ENCODE measurements at regions not wholly inside any gene's neighbourhood (a gene's known extent, or its start where the extent isn't known, plus 50 kb on each side); places are given as distances from the start of the nearest gene placed in this dataset.
A peak's percentile ranks its signal among the peaks of the same experiment; 100 is the strongest.
"Not testable (repeated sequence)": the region's sequence is repeated elsewhere in the genome, so short reads cannot be mapped to it uniquely, and the experiment has no call there.

GRCh38 chr5:145446875-145447274 lies 388.3 kb downstream of the PRELID2 start:
- not testable (repeated sequence) for DNase-seq

DNA sequence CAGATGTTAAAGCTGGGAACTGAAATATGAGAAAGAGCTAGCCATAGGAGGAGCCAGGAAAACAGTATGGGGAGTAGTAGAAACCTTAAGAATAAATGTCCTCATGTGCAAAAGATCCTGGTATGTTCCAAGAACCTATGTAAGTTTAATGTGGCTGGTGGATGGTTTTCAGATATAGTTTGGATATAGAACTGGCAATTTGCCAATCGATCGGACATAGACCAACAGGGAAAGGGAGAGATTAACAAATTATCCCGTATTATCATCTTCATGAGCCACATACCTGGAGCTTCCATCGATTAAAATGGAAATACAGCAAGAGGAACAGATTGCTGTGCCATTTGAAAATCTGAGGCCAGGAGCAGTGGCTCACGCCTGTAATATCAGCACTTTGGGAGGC lies 388.7 kb downstream of the PRELID2 start:
- no peak for DNase-seq

- no peak for DNase-seq
Measured at GRCh38 chr5:145445027-145445426, 390.1 kb downstream of the PRELID2 start.

DNA sequence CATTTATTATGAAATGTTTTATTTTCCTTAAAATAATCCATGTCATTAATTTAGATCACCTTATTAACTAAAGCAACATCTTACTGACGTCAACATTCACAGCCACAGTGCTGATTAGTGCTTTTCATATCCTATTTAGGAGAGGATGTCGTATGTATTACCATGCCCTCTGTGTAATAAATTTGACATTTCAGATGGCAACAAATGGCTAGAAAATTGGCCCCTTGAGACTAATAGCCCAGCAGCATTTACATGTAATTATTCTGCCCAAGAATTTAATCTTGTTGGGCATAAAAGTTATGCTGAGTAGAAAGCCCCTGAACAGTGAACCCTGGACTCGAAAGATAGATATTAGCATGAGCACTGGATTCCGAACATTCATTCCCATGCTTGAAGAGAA lies 391.2 kb downstream of the PRELID2 start:
- DNase-seq, result no peak

DNA sequence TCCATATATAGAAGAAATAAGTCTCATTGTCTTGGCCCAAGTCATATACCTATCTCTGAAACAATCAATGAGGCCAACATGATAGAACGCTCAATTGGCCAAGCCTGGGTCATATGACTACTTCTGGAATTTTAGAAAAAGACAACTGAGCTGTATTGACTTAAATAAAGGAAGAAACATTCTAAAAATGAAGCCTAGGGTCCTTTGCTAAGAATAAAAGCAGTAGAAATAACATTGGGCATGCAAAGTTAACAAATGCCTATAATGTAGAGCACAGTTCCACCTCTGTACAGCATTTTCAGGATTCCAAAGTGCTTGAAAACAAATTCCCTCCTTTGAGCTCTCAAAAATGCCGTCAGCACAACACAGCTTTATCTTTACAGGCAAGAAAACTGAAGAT lies 391.8 kb downstream of the PRELID2 start:
- DNase-seq, result no peak

- DNase-seq, result not testable (repeated sequence)
Measured at GRCh38 chr5:145442661-145443060, 392.5 kb downstream of the PRELID2 start.

GRCh38 chr5:145441228-145441627 lies 393.9 kb downstream of the PRELID2 start:
- no peak for DNase-seq

GRCh38 chr5:145437627-145438026 lies 397.5 kb downstream of the PRELID2 start:
- DNase-seq, result no peak

DNA sequence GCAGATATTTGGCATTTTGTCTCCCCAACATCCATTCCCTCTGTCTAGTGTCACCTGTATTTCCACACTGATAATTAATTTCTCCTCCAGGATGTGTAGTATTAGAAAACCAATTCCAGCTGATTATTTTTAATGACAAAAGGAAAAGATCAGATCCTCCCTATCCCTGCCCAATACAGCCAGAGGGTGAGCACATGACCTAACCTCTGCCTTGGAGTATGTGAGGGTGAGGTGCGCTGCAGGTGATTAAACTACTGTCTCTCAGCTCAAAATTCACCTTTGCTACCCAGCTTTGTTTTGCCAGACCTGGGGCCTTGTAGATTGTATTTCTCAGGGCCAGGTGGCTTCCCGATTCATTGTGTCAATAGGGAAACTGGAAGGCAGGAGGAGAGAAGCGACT lies 402.1 kb downstream of the PRELID2 start:
- no peak for DNase-seq

DNA sequence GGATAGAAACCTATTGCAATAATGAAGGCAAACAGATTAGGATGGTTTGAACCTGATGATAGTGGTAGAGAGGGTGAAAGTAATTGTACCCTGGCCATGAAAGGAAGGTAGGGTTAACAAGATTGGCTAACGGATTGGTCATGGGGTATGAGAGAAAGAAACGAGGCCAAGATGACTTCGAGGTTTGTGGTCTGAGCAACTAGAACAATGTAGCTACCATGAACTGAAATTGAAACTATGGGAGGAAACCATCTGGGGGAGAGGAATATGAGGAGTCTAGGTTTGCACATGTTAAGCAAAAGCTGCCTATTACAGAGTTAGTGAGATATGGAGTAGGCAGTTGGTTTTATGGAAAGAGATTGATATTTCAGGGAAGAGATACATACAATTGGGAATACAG lies 406.0 kb downstream of the PRELID2 start:
- no peak for DNase-seq

- no peak for DNase-seq
Measured at GRCh38 chr5:145408048-145408341, 427.1 kb downstream of the PRELID2 start.

GRCh38 chr5:145407300-145408047 lies 427.7 kb downstream of the PRELID2 start:
- no peak for DNase-seq

- DNase-seq, result no peak
Measured at GRCh38 chr5:145403992-145404391, 431.1 kb downstream of the PRELID2 start.

DNA sequence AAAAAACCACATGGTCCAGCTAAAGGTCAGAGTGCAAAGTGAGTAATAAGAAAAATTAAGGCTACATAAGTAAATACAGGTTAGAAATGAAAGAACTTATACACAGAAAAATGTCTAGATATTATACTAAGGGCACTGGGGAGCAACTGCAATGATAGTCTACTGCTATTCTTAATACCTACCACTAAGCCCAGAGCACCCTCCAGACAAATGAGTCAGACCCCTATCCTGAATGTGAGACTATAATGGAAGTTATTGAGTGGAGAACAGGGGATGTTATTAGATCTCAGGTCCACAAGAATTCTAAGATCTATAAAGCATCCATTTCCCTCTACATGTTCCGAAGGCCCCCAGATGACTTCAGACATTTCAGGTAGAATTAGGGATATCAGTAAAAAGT lies 438.3 kb downstream of the PRELID2 start:
- DNase-seq, result no peak

DNA sequence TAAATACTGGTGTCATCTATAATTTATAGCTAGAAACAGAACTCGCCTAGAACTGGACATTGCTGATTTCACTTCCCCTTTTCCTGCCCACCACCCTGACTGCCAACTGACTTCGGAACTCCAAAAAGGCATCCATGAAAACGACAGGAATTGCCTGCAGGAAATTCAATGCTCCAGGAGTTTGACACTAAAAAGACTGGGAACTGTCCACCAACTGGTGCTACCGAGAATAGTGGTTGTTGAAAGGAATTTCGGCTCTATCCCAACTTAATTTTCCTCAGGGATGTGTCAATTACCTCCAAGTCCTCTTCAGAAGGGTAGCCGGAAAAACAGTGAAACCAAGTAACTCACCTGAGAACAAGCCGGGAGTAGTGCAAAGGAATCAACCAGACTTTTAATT lies 440.0 kb downstream of the PRELID2 start:
- not testable (repeated sequence) for DNase-seq

- DNase-seq, result no peak
Measured at GRCh38 chr5:145393426-145393825, 441.7 kb downstream of the PRELID2 start.

- DNase-seq, result no peak
Measured at GRCh38 chr5:145389047-145389446, 446.1 kb downstream of the PRELID2 start.

DNA sequence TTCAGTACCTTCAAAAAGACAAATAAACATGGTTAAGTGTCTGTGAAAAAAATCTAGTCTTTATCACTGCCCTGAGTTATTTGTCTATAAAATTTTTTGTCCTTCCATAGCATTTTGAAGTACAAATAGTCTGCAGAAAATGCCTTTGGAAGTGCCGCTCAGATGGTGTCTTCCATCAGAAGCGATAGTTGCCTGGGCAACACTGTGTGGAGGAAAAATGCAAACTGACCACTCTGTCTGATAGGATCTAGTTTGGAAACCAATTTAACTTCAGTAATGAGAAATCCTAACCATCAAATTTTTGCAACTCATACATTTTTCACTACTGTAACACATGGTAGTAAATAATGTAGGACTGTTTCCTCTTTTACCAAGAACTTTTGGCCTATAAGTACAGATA lies 449.9 kb downstream of the PRELID2 start:
- no peak for DNase-seq

GRCh38 chr5:145378226-145378625 lies 456.9 kb downstream of the PRELID2 start:
- DNase-seq, result no peak

DNA sequence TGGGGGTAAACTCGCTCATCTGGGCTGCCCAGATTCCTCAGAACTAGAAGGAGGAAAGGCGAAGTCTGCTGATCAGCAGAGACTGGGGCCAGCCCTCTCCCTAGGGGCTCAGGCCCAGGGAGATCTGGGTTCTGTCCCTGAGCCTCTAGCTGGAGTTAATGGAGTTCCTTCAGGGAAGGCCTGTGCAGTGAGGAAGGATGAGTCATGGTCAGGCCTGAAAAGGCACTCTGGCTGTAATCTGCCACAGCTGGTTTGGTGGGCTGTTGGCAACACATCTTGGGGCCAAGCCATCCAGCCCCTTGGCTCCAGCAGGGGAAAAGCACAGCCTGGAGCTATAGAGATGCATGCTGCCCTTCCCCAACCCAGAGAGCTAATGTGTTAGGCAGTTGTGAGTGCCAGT lies 459.6 kb downstream of the PRELID2 start:
- DNase-seq, result no peak

GRCh38 chr5:145365464-145365863 lies 469.7 kb downstream of the PRELID2 start:
- DNase-seq, result no peak

DNA sequence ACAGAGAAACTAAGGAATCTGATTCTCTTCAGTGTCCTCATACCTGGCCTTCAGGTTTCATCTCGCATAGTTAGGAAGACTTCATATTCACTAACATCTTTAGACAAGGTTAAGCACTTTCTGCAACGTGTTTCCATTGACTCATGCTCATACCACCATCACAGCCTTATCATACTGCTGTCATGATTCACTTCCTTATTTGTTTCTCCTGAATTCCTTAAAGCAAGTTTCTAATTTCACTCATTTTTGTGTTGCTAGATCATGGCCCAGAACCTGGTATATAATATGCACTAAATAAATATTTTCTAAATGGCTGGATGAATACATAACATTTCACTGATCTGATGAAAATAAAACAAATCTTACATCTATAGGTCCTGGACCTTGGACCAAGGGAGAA lies 472.9 kb downstream of the PRELID2 start:
- DNase-seq, result peak; percentile 90

GRCh38 chr5:145360936-145361335 lies 474.2 kb downstream of the PRELID2 start:
- no peak for DNase-seq

DNA sequence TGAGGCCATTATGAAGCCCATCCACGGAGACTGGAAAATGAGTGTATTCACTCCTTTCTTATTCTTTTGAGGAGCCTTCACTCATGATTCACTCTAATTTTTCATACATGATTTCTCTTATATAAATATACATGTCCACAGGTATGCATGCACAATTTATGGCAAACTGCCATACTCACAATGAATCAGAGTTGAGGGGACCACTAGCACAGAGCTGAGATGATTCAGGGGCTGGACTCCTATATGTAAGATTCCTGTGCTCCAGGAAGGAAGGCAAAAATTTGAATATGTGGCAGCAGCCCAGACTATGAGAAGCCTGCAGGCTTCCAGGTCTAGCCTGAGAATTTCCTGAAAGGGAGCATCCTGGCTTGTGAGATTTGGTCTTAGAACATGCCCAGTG lies 484.6 kb downstream of the PRELID2 start:
- DNase-seq, result peak; percentile 69

DNA sequence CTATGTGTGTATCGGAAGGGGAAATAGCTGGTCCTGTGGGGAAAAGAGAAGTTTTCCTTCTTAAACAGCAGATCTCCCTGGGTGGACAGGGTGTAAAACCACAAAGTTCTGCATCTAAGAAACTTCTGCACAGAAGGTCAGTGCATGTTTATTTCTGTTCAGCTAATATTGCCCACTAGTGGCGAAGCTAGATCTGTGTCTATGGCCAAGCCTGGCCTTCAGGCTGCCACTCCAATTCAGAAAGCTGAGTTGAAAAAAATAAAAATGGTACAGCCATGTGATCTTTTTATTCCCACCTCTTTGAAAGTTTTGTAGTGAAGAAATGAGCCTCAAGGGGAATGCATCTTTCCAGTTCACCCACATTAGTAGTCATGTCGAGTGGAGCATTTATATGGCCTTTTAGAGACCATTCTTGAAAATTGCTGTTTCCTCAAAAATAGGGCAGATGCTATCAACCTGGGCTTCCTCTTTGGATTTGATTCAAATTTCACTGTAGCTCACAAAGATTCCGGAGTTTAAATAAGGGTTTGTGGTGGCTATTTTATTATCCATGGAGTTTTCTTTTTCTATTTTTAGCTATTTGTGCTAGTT lies 488.0 kb downstream of the PRELID2 start:
- DNase-seq, result peak; percentile 31
